Coronary artery (tissue), 2 donors: ENCODE measurements at regions not wholly inside any gene's neighbourhood (a gene's known extent, or its start where the extent isn't known, plus 50 kb on each side); places are given as distances from the start of the nearest gene placed in this dataset.
"Not testable (repeated sequence)": the region's sequence is repeated elsewhere in the genome, so short reads cannot be mapped to it uniquely, and the experiment has no call there.

ENCODE experiments used
- DNase-seq: peaks from one replicate; pipeline ENCODE4 v3.0.0-alpha.2; 2017; ENCODE audit warnings: low spot score
- H3K27ac ChIP-seq, 2 donors: fragments of 200-600 bp; sonication (generic); one replicate each; pipeline ENCODE4 v1.5.1; 2016 to 2019
- H3K4me3 ChIP-seq: fragments of 200-600 bp; sonication (generic); 2 replicates; pipeline ENCODE4 v1.5.1; 2016; ENCODE audit warnings: mild to moderate bottlenecking, moderate library complexity
- TF ChIP-seq, protein P1 (sequence below): fragments of 200-600 bp; sonication (generic); IDR thresholded peaks from one replicate; pipeline ENCODE4 v1.5.1; 2019; ENCODE audit warnings: antibody characterized with exemption

DNA sequence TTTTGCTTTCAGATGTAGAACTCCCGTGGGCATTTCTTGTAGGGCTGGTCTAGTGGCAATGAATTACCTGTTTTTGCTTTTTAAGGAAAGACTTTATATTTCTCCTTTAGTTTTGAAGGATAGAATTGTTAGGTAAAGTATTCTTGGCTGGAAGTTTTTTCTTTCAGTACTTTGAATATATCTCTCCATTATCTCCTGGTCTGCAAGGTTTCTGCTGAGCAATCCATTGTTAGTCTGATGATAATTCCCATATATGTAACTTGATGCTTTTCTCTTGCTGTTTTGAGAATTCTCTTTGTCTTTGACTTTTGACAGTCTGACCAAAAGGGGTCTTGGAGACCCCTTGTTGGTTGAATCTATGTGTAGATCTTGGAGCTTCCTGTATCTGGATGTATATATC lies 198.1 kb downstream of the TMEM167A start:
- H3K27ac ChIP-seq, result no peak overlapping the region
- DNase-seq, result no peak
- TF ChIP-seq, protein P1, sequence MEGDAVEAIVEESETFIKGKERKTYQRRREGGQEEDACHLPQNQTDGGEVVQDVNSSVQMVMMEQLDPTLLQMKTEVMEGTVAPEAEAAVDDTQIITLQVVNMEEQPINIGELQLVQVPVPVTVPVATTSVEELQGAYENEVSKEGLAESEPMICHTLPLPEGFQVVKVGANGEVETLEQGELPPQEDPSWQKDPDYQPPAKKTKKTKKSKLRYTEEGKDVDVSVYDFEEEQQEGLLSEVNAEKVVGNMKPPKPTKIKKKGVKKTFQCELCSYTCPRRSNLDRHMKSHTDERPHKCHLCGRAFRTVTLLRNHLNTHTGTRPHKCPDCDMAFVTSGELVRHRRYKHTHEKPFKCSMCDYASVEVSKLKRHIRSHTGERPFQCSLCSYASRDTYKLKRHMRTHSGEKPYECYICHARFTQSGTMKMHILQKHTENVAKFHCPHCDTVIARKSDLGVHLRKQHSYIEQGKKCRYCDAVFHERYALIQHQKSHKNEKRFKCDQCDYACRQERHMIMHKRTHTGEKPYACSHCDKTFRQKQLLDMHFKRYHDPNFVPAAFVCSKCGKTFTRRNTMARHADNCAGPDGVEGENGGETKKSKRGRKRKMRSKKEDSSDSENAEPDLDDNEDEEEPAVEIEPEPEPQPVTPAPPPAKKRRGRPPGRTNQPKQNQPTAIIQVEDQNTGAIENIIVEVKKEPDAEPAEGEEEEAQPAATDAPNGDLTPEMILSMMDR, result no peak
- no peak overlapping the region for H3K4me3 ChIP-seq

DNA sequence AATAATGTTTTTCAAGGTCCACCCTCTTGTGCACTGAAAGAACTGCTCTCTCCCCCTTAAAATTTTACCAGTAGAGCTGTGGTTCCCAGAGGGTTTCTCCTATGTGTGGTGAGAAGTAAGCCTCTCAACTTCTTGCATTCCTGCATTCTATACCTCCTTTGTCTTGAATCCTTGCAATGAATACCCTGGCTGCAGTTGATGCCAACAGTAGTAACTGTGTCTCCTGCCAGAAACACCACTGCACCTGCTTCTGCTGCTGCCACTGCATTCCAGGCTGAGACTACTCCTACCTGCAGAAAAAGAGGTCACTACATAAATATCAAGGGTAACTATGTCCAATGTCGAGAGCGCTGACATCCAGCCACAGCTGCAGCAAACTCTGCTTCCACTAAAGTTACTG lies 203.7 kb downstream of the TMEM167A start:
- no peak overlapping the region for H3K4me3 ChIP-seq
- no peak for DNase-seq
- TF ChIP-seq, protein P1, result no peak
- H3K27ac ChIP-seq, result no peak overlapping the region

DNA sequence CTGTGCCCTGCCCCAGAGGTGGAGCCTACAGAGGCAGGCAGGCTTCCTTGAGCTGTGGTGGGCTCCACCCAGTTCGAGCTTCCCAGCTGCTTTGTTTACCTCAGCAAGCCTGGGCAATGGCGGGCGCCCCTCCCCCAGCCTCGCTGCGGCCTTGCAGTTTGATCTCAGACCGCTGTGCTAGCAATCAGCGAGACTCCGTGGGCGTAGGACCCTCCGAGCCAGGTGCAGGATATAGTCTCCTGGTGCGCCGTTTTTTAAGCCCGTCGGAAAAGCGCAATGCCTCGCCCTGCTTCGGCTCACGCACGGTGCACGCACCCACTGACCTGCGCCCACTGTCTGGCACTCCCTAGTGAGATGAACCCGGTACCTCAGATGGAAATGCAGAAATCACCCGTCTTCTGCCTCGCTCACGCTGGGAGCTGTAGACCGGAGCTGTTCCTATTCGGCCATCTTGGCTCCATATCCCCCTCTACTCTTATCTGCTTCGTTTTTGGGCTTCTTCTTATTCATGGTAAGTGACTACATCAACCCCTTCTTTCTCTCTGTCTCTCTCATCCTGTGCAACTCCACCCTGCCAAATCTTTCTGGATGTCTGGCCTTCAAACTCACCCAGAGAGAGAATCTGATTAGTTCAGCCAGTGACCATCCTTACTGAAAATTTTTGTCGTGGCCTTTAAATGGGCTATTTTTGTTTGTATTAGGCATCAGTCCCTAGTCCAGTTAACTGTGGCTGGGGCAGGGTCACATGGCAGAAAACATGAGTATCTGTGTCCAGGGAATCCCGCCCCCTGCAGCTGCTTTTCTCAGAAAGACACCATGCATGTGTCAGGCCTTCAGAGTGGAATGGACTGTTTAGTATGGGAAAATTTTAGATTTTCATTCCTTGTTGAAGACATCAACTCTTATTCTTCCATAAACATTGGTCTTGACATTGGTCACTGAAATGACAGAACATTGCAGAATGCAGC lies 204.6 kb downstream of the TMEM167A start:
- H3K4me3 ChIP-seq, DNase-seq, H3K27ac ChIP-seq: not testable (repeated sequence)

DNA sequence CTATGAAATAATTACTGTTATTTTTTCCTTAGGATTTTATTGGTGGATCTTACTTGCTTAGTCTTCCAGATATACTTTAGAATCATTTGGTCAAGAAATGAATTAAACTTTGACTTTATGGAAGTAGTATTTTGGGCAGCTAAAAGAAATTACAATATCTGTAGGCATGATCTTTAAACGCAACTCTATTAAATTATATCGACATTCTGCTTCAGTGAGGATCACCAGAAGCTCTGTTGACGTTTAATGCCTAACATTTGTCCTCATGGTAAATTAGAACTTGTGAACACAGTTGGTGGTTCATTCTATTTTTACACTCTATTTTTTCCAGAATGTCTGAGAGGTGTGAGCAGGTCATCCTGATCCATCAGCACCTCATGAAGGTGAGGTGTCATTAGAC lies 211.6 kb downstream of the TMEM167A start:
- Histone ChIP-seq H3K27ac (no peak overlapping the region), H3K4me3 (no peak overlapping the region)
- DNase-seq, result no peak
- TF ChIP-seq, protein P1, result no peak

DNA sequence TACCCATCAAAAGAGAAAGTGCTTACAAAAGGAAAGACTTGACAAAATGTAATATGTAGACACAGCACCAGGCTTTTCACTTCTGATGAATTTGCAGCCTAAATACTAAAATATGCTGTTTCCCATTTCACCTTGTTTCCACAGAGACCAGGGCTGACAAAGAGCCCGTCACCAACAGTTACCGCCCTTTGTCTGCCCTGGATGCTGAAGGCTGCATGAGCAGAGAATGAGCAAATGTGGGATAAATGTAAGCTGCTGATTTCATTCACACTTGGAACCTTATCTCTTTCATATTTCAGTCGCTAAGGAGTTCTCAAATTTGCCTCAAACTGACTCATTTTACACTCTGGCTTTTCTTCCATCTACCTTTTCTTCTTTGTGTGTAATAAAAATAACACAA lies 213.9 kb downstream of the TMEM167A start:
- no peak for DNase-seq
- Histone ChIP-seq H3K4me3 (no peak overlapping the region), H3K27ac (no peak overlapping the region)

DNA sequence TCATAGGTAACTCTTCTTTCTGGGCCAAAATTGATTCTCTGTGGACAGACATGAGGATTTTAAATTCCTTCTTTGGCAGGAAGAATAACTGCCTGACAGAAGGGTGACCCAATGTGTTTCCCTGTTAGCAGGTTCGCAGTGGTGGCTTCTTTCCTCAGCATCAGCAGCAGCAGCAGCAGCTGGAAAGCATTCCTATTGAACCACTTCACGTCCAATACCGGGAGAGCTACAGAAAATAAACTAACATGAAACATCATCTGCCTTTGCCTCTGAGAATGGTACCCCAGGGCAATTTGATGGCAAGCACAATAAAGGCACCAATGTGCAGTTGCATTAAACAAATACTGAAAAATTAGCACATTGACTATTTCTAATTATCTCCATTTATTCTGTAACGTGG lies 214.5 kb downstream of the TMEM167A start:
- TF ChIP-seq, protein P1, result no peak
- Histone ChIP-seq H3K4me3 (no peak overlapping the region), H3K27ac (no peak overlapping the region)
- no peak for DNase-seq

More for the DNA sequence above, 213.9 kb downstream of the TMEM167A start:
- TF ChIP-seq, protein P1, result no peak

DNA sequence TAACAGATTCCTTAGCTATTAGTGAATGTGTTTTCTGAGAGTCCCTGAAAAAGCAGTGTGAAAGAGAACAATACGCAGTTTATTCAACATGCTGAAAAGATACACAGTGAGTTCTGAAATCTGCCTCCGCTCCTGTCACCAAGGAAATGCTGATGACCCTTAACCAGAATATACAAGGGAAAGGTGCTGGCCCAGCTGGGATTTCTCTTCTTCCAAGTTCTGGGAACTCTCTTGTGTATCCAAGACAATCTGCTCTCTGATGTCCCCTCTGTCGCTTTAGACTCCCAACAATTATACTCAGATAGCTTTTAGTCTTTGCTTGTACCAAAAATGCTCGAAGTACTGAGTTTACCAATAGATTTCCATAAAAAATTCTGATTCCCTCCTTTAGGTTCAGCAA lies 214.9 kb downstream of the TMEM167A start:
- no peak for DNase-seq
- Histone ChIP-seq H3K27ac (no peak overlapping the region), H3K4me3 (no peak overlapping the region)
- TF ChIP-seq, protein P1, result no peak
